ENCODE measurements at regions not wholly inside any gene's neighbourhood (a gene's known extent, or its start where the extent isn't known, plus 50 kb on each side); places are given as distances from the start of the nearest gene placed in this dataset.

DNA sequence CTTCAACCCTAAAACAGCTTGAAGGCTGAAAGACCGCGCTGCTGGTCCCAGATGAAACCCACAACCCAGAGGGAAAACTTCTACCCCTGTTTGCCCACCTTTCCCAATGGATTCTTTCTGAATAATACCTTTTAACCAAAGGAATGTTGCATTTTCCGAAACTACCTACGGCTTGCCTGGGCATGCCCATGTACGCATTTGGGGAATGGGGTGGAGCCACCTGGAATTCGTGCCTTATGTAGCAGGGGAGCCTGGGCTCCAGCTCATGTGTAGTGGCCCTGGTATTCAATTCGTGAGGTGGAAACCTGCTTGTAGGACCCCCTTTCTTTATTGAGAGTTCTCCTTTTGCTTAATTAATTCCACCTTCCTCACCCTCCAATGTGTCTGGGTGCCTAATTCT lies 256.6 kb upstream of the RGS18 start:
- Histone ChIP-seq H3K4me1 (no peaks in the 10 kb centered on the region), H3K4me3 (no peak overlapping the region), H3K9me3 (no peaks in the 10 kb centered on the region), H3K36me3 (no peaks in the 10 kb centered on the region), H3K27ac (no peak overlapping the region), H3K27me3 (no peaks in the 10 kb centered on the region)
- intact Hi-C loops (cut with DNase I) = no loop called here
- TF ChIP-seq POLR2A (IDR thresholded peaks at IDR 0.05) = no peak
- TF ChIP-seq, protein P1, sequence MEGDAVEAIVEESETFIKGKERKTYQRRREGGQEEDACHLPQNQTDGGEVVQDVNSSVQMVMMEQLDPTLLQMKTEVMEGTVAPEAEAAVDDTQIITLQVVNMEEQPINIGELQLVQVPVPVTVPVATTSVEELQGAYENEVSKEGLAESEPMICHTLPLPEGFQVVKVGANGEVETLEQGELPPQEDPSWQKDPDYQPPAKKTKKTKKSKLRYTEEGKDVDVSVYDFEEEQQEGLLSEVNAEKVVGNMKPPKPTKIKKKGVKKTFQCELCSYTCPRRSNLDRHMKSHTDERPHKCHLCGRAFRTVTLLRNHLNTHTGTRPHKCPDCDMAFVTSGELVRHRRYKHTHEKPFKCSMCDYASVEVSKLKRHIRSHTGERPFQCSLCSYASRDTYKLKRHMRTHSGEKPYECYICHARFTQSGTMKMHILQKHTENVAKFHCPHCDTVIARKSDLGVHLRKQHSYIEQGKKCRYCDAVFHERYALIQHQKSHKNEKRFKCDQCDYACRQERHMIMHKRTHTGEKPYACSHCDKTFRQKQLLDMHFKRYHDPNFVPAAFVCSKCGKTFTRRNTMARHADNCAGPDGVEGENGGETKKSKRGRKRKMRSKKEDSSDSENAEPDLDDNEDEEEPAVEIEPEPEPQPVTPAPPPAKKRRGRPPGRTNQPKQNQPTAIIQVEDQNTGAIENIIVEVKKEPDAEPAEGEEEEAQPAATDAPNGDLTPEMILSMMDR (IDR thresholded peaks at IDR 0.05) = no peak
- DNase-seq (no peak), ATAC-seq (no peak)
- WGBS (ENCODE audit: insufficient coverage, low coverage, low lambda C conversion rate, missing lambda C conversion rate) = 67% methylated on average over 6 of the region's 7 CpGs

DNA sequence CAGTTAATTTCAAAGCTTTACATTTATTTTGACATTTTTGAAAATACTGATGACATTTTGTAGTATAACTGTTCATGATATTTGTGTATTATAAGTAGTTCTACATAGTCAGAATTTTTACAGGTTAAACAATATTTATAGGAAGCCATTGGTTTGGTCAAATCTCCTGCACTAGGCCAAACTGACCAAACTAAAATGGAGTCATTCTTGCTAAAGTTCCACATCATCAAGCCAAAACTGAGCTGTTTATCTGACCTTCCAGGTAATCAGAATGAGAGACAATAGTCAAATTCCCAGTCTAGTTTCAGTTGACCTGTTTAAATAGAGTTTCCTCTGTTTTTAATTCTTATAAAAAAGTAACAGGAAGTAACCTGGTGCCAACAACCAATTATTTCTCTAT lies 253.3 kb upstream of the RGS18 start:
- TF ChIP-seq, protein P1 (IDR thresholded peaks at IDR 0.05) = no peak
- no peak for TF ChIP-seq POLR2A (IDR thresholded peaks at IDR 0.05)
- ATAC-seq = no peak
- intact Hi-C loops (cut with DNase I) = no loop called here
- H3K27ac ChIP-seq = no peak overlapping the region
- H3K36me3 ChIP-seq = no peaks in the 10 kb centered on the region
- no peaks in the 10 kb centered on the region for H3K9me3 ChIP-seq
- no peak overlapping the region for H3K4me3 ChIP-seq
- no peaks in the 10 kb centered on the region for H3K27me3 ChIP-seq
- H3K4me1 ChIP-seq = no peaks in the 10 kb centered on the region
- DNase-seq = no peak

DNA sequence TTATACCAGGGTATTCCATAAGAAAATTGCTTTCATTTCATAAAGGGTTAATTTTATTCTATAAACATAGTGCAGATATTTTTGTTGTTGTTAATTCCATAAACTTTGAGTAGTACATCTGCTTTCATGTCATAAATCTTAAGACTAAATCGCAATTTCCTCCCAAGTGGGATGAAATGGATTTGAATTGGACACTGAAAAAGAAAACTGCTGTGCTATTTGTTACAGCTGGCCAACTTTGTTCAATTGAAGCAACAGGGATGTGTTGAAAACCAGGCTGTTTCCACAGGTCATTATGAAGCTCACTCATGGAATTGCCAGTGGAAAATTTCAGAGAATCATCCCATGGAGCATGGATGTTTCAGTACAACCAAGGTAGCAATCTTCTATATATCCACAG lies 252.5 kb upstream of the RGS18 start:
- Histone ChIP-seq H3K9me3 (no peaks in the 10 kb centered on the region), H3K4me3 (no peak overlapping the region), H3K27ac (no peak overlapping the region), H3K27me3 (no peaks in the 10 kb centered on the region), H3K36me3 (no peaks in the 10 kb centered on the region), H3K4me1 (no peaks in the 10 kb centered on the region)
- 39% methylated on average over 1 of the region's 1 CpG for WGBS (ENCODE audit: insufficient coverage, low coverage, low lambda C conversion rate, missing lambda C conversion rate)
- TF ChIP-seq, protein P1 (IDR thresholded peaks at IDR 0.05) = no peak
- no peak for TF ChIP-seq POLR2A (IDR thresholded peaks at IDR 0.05)
- intact Hi-C loops (cut with DNase I) = no loop called here
- ATAC-seq (no peak), DNase-seq (no peak)

DNA sequence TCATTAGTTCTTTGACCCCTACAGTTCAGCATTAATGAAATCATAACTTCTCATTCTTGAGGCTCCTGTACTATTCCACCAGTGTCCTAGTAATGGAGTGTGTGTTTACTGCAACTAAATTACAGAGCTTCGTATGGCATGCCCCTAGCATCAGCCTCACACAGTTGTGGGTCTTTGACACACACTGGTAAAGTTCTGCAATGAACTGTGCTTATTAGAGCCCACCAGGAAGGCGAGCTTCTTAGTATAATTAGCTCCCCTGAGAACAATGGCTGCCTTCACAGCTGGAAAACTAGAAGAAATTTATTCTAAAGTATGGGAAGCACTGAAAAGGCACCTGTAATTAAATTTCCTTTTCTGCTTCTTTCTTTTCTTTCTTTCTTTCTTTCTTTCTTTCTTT lies 251.1 kb upstream of the RGS18 start:
- Histone ChIP-seq H3K27ac (no peak overlapping the region), H3K4me3 (no peak overlapping the region), H3K36me3 (no peaks in the 10 kb centered on the region), H3K4me1 (no peaks in the 10 kb centered on the region), H3K27me3 (no peaks in the 10 kb centered on the region), H3K9me3 (no peaks in the 10 kb centered on the region)
- DNase-seq (no peak), ATAC-seq (no peak)
- intact Hi-C loops (cut with DNase I) = no loop called here
- TF ChIP-seq, protein P1 (IDR thresholded peaks at IDR 0.05) = no peak
- no peak for TF ChIP-seq POLR2A (IDR thresholded peaks at IDR 0.05)
- 23% methylated on average over 2 of the region's 2 CpGs for WGBS (ENCODE audit: insufficient coverage, low coverage, low lambda C conversion rate, missing lambda C conversion rate)

DNA sequence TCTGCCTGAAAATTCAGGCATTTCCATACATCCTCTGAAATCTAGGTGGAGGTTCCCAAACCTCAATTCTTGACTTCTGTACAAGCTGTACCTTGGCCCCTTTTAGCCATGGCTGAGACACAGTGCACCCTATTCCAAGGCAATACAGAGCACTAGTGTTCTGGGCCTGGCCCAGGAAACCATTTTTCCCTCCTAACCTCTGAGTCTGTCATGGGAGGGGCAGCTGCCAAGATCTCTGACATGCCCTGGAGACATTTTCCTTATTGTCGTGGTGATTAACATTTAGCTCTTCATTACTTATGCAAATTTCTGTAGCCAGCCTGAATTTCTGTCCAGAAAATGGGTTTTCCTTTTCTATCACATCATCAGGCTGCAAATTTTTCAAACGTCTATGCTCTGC lies 248.0 kb upstream of the RGS18 start:
- Histone ChIP-seq H3K4me3 (no peak overlapping the region), H3K4me1 (no peaks in the 10 kb centered on the region), H3K36me3 (no peaks in the 10 kb centered on the region), H3K27me3 (no peaks in the 10 kb centered on the region), H3K9me3 (no peaks in the 10 kb centered on the region), H3K27ac (no peak overlapping the region)
- TF ChIP-seq, protein P1 (IDR thresholded peaks at IDR 0.05) = no peak
- TF ChIP-seq POLR2A (IDR thresholded peaks at IDR 0.05) = no peak
- 35% methylated on average over 2 of the region's 2 CpGs for WGBS (ENCODE audit: insufficient coverage, low coverage, low lambda C conversion rate, missing lambda C conversion rate)
- DNase-seq (no peak), ATAC-seq (no peak)
- intact Hi-C loops (cut with DNase I) = no loop called here
